ENCODE measurements at regions not wholly inside any gene's neighbourhood (a gene's known extent, or its start where the extent isn't known, plus 50 kb on each side); places are given as distances from the start of the nearest gene placed in this dataset.

DNA sequence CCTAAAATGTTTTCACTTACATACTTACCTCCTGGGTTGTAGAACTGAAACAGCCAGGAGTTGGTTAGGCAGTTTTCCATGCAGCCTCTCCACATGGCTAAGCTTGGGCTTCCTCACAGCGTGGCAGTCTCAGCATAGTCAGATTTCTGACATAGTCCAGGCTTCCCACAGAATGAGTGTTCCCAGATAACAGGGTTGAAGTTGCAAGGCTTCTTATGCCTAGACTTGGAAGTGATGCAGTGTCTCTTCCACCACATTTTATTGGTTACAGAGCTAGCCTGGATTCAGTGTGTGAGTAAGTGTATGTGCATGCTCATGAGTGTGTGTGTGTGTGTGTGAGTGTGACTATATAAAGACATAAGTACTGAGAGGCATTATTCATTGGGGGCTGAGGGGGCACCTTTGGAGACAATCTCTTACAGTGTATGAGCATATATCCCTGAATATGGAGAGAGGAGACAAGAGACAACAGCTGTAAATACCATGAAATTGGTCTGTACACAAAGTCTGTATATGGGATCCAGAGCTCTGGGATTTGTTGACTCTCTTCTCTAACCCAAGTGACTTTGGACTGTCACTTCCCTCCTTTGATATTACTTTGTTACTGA, 78.1 kb downstream of the ZNF621 start:
- Histone ChIP-seq H4K20me1 (replicated peaks; ENCODE audit: control insufficient read depth, insufficient read depth, low read length) (no peaks in the 10 kb centered on the region), H3K27me3 (ENCODE audit: control insufficient read depth in 2 of 2, insufficient read depth in 2 of 2, low read length in 2 of 2) (peaks cover 0 to 3% of the 10 kb centered on the region in 2 experiments; a peak in 2 of 5 replicates), H3K9me3 (replicated peaks; ENCODE audit: control insufficient read depth, insufficient read depth, low read depth, low read length) (no peaks in the 10 kb centered on the region), H2AFZ (ENCODE audit: low read depth, low read length) (no peak overlapping the region), H3K4me2 (ENCODE audit: insufficient read depth, low read length) (no peak overlapping the region), H3K4me3 (no peak overlapping the region), H3K9me1 (ENCODE audit: control insufficient read depth, insufficient read depth, low read length) (no peaks in the 10 kb centered on the region), H3K4me1 (replicated peaks in 1 of 2; ENCODE audit: control insufficient read depth in 2 of 2, insufficient read depth in 2 of 2, low read length in 2 of 2) (no peaks in the 10 kb centered on the region), H3K79me2 (ENCODE audit: control insufficient read depth, insufficient read depth, low read length) (no peaks in the 10 kb centered on the region), H3K27ac (ENCODE audit: extremely low read depth, low read depth, low read length) (no peak overlapping the region), H3K9ac (ENCODE audit: insufficient read depth in 1 of 2, low read depth in 2 of 2, low read length in 2 of 2) (no peak overlapping the region), H3K36me3 (ENCODE audit: control insufficient read depth, insufficient read depth, low read length) (no peaks in the 10 kb centered on the region)
- ChIA-PET POLR2A (interaction anchor here (1.3 kb wide), 1 partner anchor 18 kb away, joined by 3 read pairs; no protein-coding TSS in a partner anchor), CTCF (ENCODE audit: low intra/inter-chr PET ratio) (no interaction called here)
- no peak for DNase-seq (ENCODE audit: extremely low read depth in 1 of 4, low spot score in 3 of 4)
- in situ Hi-C loops (cut with MboI): no loop called here
- no peak for ATAC-seq
- intact Hi-C loops (cut with micrococcal nuclease): no loop called here
- FAIRE-seq: no peak
- no TSS peak for BruUV-seq (replicated peaks)
- WGBS (ENCODE audit: insufficient coverage, low coverage, missing lambda C conversion rate): 0% methylated on average over 1 of the region's 1 CpG
- TF ChIP-seq, protein P1, sequence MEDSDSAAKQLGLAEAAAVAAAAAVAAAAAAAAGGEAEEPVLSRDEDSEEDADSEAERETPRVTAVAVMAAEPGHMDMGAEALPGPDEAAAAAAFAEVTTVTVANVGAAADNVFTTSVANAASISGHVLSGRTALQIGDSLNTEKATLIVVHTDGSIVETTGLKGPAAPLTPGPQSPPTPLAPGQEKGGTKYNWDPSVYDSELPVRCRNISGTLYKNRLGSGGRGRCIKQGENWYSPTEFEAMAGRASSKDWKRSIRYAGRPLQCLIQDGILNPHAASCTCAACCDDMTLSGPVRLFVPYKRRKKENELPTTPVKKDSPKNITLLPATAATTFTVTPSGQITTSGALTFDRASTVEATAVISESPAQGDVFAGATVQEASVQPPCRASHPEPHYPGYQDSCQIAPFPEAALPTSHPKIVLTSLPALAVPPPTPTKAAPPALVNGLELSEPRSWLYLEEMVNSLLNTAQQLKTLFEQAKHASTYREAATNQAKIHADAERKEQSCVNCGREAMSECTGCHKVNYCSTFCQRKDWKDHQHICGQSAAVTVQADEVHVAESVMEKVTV (CRISPR knock-in tag; IDR thresholded peaks at IDR 0.05): no peak
- TF ChIP-seq SMARCB1 (IDR thresholded peaks at IDR 0.05; ENCODE audit: insufficient read length, low read depth) (no peak), GABPA (tag; conservative IDR thresholded peaks at IDR 0.05; ENCODE audit: low read depth) (no peak), NCOR1 (IDR thresholded peaks at IDR 0.05) (no peak), ZNF444 (CRISPR knock-in tag; IDR thresholded peaks at IDR 0.05) (no peak), KHSRP (IDR thresholded peaks at IDR 0.05) (no peak), NCOA2 (IDR thresholded peaks at IDR 0.05; ENCODE audit: partially characterized antibody in 2 of 2) (no peak), ZNF274 (IDR thresholded peaks at IDR 0.05; ENCODE audit: borderline replicate concordance, low read depth, low read length) (no peak), ZNF41 (CRISPR knock-in tag; conservative IDR thresholded peaks at IDR 0.05) (no peak), ETV6 (IDR thresholded peaks at IDR 0.05; ENCODE audit: borderline replicate concordance in 1 of 2, low read depth in 2 of 2, low read length in 1 of 2) (no peak), ETV6 (CRISPR knock-in tag; IDR thresholded peaks at IDR 0.05; ENCODE audit: borderline replicate concordance) (no peak), MXI1 (IDR thresholded peaks at IDR 0.05; ENCODE audit: low read depth, low read length) (no peak), EP400 (IDR thresholded peaks at IDR 0.05) (no peak), ERF (CRISPR knock-in tag; IDR thresholded peaks at IDR 0.05) (no peak), CSDE1 (IDR thresholded peaks at IDR 0.05) (no peak)
- TF ChIP-seq, protein P2, sequence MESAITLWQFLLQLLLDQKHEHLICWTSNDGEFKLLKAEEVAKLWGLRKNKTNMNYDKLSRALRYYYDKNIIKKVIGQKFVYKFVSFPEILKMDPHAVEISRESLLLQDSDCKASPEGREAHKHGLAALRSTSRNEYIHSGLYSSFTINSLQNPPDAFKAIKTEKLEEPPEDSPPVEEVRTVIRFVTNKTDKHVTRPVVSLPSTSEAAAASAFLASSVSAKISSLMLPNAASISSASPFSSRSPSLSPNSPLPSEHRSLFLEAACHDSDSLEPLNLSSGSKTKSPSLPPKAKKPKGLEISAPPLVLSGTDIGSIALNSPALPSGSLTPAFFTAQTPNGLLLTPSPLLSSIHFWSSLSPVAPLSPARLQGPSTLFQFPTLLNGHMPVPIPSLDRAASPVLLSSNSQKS (CRISPR knock-in tag; IDR thresholded peaks at IDR 0.05): no peak
- TF ChIP-seq, protein P3, sequence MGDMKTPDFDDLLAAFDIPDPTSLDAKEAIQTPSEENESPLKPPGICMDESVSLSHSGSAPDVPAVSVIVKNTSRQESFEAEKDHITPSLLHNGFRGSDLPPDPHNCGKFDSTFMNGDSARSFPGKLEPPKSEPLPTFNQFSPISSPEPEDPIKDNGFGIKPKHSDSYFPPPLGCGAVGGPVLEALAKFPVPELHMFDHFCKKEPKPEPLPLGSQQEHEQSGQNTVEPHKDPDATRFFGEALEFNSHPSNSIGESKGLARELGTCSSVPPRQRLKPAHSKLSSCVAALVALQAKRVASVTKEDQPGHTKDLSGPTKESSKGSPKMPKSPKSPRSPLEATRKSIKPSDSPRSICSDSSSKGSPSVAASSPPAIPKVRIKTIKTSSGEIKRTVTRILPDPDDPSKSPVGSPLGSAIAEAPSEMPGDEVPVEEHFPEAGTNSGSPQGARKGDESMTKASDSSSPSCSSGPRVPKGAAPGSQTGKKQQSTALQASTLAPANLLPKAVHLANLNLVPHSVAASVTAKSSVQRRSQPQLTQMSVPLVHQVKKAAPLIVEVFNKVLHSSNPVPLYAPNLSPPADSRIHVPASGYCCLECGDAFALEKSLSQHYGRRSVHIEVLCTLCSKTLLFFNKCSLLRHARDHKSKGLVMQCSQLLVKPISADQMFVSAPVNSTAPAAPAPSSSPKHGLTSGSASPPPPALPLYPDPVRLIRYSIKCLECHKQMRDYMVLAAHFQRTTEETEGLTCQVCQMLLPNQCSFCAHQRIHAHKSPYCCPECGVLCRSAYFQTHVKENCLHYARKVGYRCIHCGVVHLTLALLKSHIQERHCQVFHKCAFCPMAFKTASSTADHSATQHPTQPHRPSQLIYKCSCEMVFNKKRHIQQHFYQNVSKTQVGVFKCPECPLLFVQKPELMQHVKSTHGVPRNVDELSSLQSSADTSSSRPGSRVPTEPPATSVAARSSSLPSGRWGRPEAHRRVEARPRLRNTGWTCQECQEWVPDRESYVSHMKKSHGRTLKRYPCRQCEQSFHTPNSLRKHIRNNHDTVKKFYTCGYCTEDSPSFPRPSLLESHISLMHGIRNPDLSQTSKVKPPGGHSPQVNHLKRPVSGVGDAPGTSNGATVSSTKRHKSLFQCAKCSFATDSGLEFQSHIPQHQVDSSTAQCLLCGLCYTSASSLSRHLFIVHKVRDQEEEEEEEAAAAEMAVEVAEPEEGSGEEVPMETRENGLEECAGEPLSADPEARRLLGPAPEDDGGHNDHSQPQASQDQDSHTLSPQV (IDR thresholded peaks at IDR 0.05): no peak
